NCI-H128 (cell line): ENCODE measurements at regions not wholly inside any gene's neighbourhood (a gene's known extent, or its start where the extent isn't known, plus 50 kb on each side); places are given as distances from the start of the nearest gene placed in this dataset.

Experiments used
- DNase-seq: peaks from one replicate; lab custom pipeline; 2025; ENCODE audit not compliant: unreplicated experiment; lab: John Stamatoyannopoulos, UW

GRCh38 chr18:78677483-78678317 is 301.9 kb upstream of the SALL3 start:
- no peak for DNase-seq

GRCh38 chr18:78678318-78678695 is 301.3 kb upstream of the SALL3 start:
- DNase-seq = no peak

GRCh38 chr18:78679031-78679430 is 300.6 kb upstream of the SALL3 start:
- DNase-seq = no peak

- DNase-seq = no peak
Measured at GRCh38 chr18:78679613-78680260, 299.9 kb upstream of the SALL3 start.

- DNase-seq = no peak
Measured at GRCh38 chr18:78681396-78681795, 298.2 kb upstream of the SALL3 start.

- DNase-seq = no peak
Measured at GRCh38 chr18:78681934-78682333, 297.7 kb upstream of the SALL3 start.

GRCh38 chr18:78682716-78683115 is 296.9 kb upstream of the SALL3 start:
- no peak for DNase-seq

- DNase-seq = no peak
Measured at GRCh38 chr18:78683191-78684010, 296.2 kb upstream of the SALL3 start.

- DNase-seq = no peak
Measured at GRCh38 chr18:78685250-78685979, 294.2 kb upstream of the SALL3 start.

GRCh38 chr18:78685980-78686530 is 293.6 kb upstream of the SALL3 start:
- DNase-seq = no peak

- no peak for DNase-seq
Measured at GRCh38 chr18:78686976-78687685, 292.5 kb upstream of the SALL3 start.

GRCh38 chr18:78687736-78688135 is 291.9 kb upstream of the SALL3 start:
- no peak for DNase-seq

GRCh38 chr18:78688249-78688648 is 291.4 kb upstream of the SALL3 start:
- no peak for DNase-seq

- no peak for DNase-seq
Measured at GRCh38 chr18:78688916-78689315, 290.7 kb upstream of the SALL3 start.

GRCh38 chr18:78689606-78690005 is 290.0 kb upstream of the SALL3 start:
- no peak for DNase-seq

GRCh38 chr18:78692105-78692504 is 287.5 kb upstream of the SALL3 start:
- no peak for DNase-seq

- no peak for DNase-seq
Measured at GRCh38 chr18:78693429-78693828, 286.2 kb upstream of the SALL3 start.

- DNase-seq = no peak
Measured at GRCh38 chr18:78696698-78697435, 282.8 kb upstream of the SALL3 start.

GRCh38 chr18:78697446-78697845 is 282.2 kb upstream of the SALL3 start:
- no peak for DNase-seq
